HepG2 (cell line): ENCODE measurements at regions not wholly inside any gene's neighbourhood (a gene's known extent, or its start where the extent isn't known, plus 50 kb on each side); places are given as distances from the start of the nearest gene placed in this dataset.

ENCODE experiments used
- ATAC-seq: fragments of 200-7000 bp; cut with Tn5 transposase; 3 replicates; pipeline ENCODE4 v1.9.1; 2020; ENCODE audit warnings: mild to moderate bottlenecking, moderate library complexity
- BruUV-seq: library from RNA; stranded (reverse); fragments of 400-500 nt; replicated peaks from 2 replicates; lab custom pipeline; 2021; lab: Mats Ljungman, UMichigan
- CTCF ChIA-PET: fragments of 300-600 bp; formaldehyde crosslinking; extraction: SDS; loops from one replicate; lab custom pipeline; 2021; ENCODE audit warnings: low total read pairs, inconsistent platforms, low intra/inter-chr PET ratio; lab: Yijun Ruan, JAX
- POLR2A ChIA-PET: fragments of 350-600 bp; sonication (Branson Sonifier 250); formaldehyde crosslinking; loops from one replicate; lab custom pipeline; 2020; ENCODE audit warnings: antibody characterized with exemption, inconsistent platforms; lab: Yijun Ruan, JAX
- DNase-seq: peaks from one replicate; pipeline ENCODE4 v3.0.0-alpha.2; 2015; ENCODE audit warnings: low spot score
- FAIRE-seq: peaks from 3 replicates; lab custom pipeline; 2011; peaks lifted over from hg19 to GRCh38; lab: Jason Lieb, UNC
- H2AFZ ChIP-seq: one replicate; pipeline ENCODE4 v1.6.1; 2011; ENCODE audit warnings: low read length, inconsistent platforms
- H3K27ac ChIP-seq: fragments of 300-600 bp; 3 replicates; pipeline ENCODE4 v1.8.0; 2011; ENCODE audit warnings: mixed run types, mild to moderate bottlenecking, mixed read lengths, low read length, inconsistent platforms; ENCODE audit not compliant: insufficient read depth; ENCODE audit errors: extremely low read length
- H3K27me3 ChIP-seq, 2 experiments: fragments of 200-600 bp in 1 of 2; 2 replicates in 1 of 2; 3 replicates in 1 of 2; pipeline versions ENCODE4 v1.6.0 to v1.8.0; 2011; ENCODE audit warnings: low read length in 2 of 2, mild to moderate bottlenecking in 2 of 2, moderate library complexity in 2 of 2, inconsistent platforms in 1 of 2; ENCODE audit not compliant: insufficient read depth in 2 of 2, control insufficient read depth in 1 of 2
- H3K36me3 ChIP-seq, 2 experiments: fragments of 200-600 bp in 1 of 2; replicated peaks in 1 of 2; 2 replicates in 1 of 2; 3 replicates in 1 of 2; pipeline versions ENCODE4 v1.5.1 to v1.8.0; 2011; ENCODE audit warnings: low read length in 2 of 2, inconsistent platforms in 1 of 2; ENCODE audit not compliant: insufficient read depth in 2 of 2, control insufficient read depth in 1 of 2
- H3K4me1 ChIP-seq: 2 replicates; pipeline ENCODE4 v1.5.1; 2012; ENCODE audit warnings: low read length, inconsistent platforms; ENCODE audit not compliant: insufficient read depth
- H3K4me2 ChIP-seq: 2 replicates; pipeline ENCODE4 v1.6.0; 2011; ENCODE audit warnings: low read depth, low read length, inconsistent platforms
- H3K4me3 ChIP-seq, 3 experiments: fragments of 200-600 bp in 1 of 3; sonication (generic), shearing (Covaris generic) in 1 of 3; replicated peaks in 1 of 3; 2 replicates each; pipeline ENCODE4 v1.5.1; 2011 to 2016; ENCODE audit warnings: low read length in 3 of 3, inconsistent platforms in 2 of 3, low read depth in 2 of 3, mild to moderate bottlenecking in 2 of 3, control low read depth in 1 of 3, mixed read lengths in 1 of 3; ENCODE audit not compliant: insufficient read depth in 1 of 3
- H3K79me2 ChIP-seq: one replicate; pipeline ENCODE4 v1.6.1; 2011; ENCODE audit warnings: low read length, inconsistent platforms; ENCODE audit not compliant: insufficient read depth
- H3K9ac ChIP-seq: 2 replicates; pipeline ENCODE4 v1.6.0; 2011; ENCODE audit warnings: mild to moderate bottlenecking, low read depth, low read length, inconsistent platforms; ENCODE audit not compliant: insufficient read depth
- H3K9me3 ChIP-seq: 2 replicates; pipeline ENCODE4 v1.5.1; 2012; ENCODE audit warnings: mild to moderate bottlenecking, low read length
- H4K20me1 ChIP-seq: 2 replicates; pipeline ENCODE4 v1.6.0; 2011; ENCODE audit warnings: inconsistent platforms, mild to moderate bottlenecking, low read length, moderate library complexity; ENCODE audit not compliant: insufficient read depth
- BCLAF1 ChIP-seq: fragments of 450-650 bp; IDR thresholded peaks from 2 replicates; pipeline ENCODE4 v1.6.1; 2017; ENCODE audit warnings: mild to moderate bottlenecking
- CHD4 ChIP-seq: fragments of 200-600 bp; sonication (generic); IDR thresholded peaks from 2 replicates; pipeline ENCODE4 v1.7.0; 2017; ENCODE audit warnings: mild to moderate bottlenecking, low read length, borderline replicate concordance
- E2F1 ChIP-seq: sonication (generic); formaldehyde crosslinking; IDR thresholded peaks from 2 replicates; pipeline ENCODE4 v1.5.0; 2020; ENCODE audit warnings: missing genetic modification reagents
- HNRNPK ChIP-seq: fragments of 200-400 bp; formaldehyde crosslinking; IDR thresholded peaks from 2 replicates; pipeline ENCODE4 v1.6.1; 2018; ENCODE audit warnings: low read length, low read depth, moderate library complexity, mild to moderate bottlenecking; ENCODE audit not compliant: poor library complexity, severe bottlenecking
- IKZF5 ChIP-seq: IDR thresholded peaks from 2 replicates; pipeline ENCODE4 v1.6.1; 2018; ENCODE audit warnings: missing genetic modification reagents, mild to moderate bottlenecking, missing compliant biosample characterization
- KDM2A ChIP-seq: sonication (generic); formaldehyde crosslinking; IDR thresholded peaks from 2 replicates; pipeline ENCODE4 v1.4.0; 2020; ENCODE audit warnings: low read depth, missing genetic modification reagents, borderline replicate concordance
- KLF9 ChIP-seq: IDR thresholded peaks from 2 replicates; pipeline ENCODE4 v1.6.1; 2016; ENCODE audit warnings: low read depth
- NFKBIZ ChIP-seq: IDR thresholded peaks from 2 replicates; pipeline ENCODE4 v1.6.1; 2018; ENCODE audit warnings: missing genetic modification reagents, missing compliant biosample characterization
- PHF5A ChIP-seq: IDR thresholded peaks from one replicate; pipeline ENCODE4 v1.6.1; 2018; ENCODE audit warnings: low read depth, missing genetic modification reagents; ENCODE audit not compliant: unreplicated experiment
- SNRNP70 ChIP-seq: fragments of 200-400 bp; formaldehyde crosslinking; IDR thresholded peaks from 2 replicates; pipeline ENCODE4 v1.6.1; 2017; ENCODE audit warnings: mild to moderate bottlenecking, low read depth, low read length, moderate library complexity
- THRA ChIP-seq: sonication (generic); formaldehyde crosslinking; IDR thresholded peaks from 2 replicates; pipeline ENCODE4 v1.4.0; 2020; ENCODE audit warnings: missing genetic modification reagents, borderline replicate concordance
- ZBTB39 ChIP-seq: sonication (generic); formaldehyde crosslinking; IDR thresholded peaks from 2 replicates; pipeline ENCODE4 v1.5.0; 2020; ENCODE audit warnings: missing genetic modification reagents
- ZNF264 ChIP-seq: sonication (generic); formaldehyde crosslinking; IDR thresholded peaks from 2 replicates; pipeline ENCODE4 v1.4.0; 2020; ENCODE audit warnings: missing genetic modification reagents
- ZNF563 ChIP-seq: sonication (generic); formaldehyde crosslinking; IDR thresholded peaks from 2 replicates; pipeline ENCODE4 v1.8.0; 2022; ENCODE audit warnings: mild to moderate bottlenecking, moderate library complexity, missing genetic modification reagents
- ZNF782 ChIP-seq: sonication (generic); formaldehyde crosslinking; IDR thresholded peaks from 2 replicates; pipeline ENCODE4 v1.4.0; 2020; ENCODE audit warnings: missing genetic modification reagents, mild to moderate bottlenecking, borderline replicate concordance
- ZSCAN20 ChIP-seq: sonication (generic); formaldehyde crosslinking; IDR thresholded peaks from 2 replicates; pipeline ENCODE4 v1.4.0; 2020; ENCODE audit warnings: missing genetic modification reagents, mild to moderate bottlenecking, borderline replicate concordance
- ZSCAN9 ChIP-seq: IDR thresholded peaks from 2 replicates; pipeline ENCODE4 v1.6.1; 2016; ENCODE audit warnings: borderline replicate concordance
- in situ Hi-C: cut with HindIII; loops from 2 replicates; pipeline ENCODE4 v1.10.0; 2017; ENCODE audit warnings: low pct_unique_long_range_greater_than_20kb; ENCODE audit not compliant: extremely low pct_ligation_motif_present
- intact Hi-C: fragments of 100-400 bp; cut with micrococcal nuclease; formaldehyde crosslinking; loops from one replicate; pipeline ENCODE4 v1.10.0; 2022; ENCODE audit not compliant: unreplicated experiment

GRCh38 chr13:80688593-80688992 is 347.7 kb upstream of the SPRY2 start:
- Histone ChIP-seq H3K79me2 (no peaks in the 10 kb centered on the region), H3K27ac (no peak overlapping the region), H4K20me1 (no peaks in the 10 kb centered on the region), H3K27me3 (no peaks in the 10 kb centered on the region), H3K4me2 (no peak overlapping the region), H3K9ac (no peak overlapping the region), H3K4me3 (no peak overlapping the region), H3K9me3 (peaks cover 87% of the 10 kb centered on the region), H3K36me3 (no peaks in the 10 kb centered on the region), H3K4me1 (no peaks in the 10 kb centered on the region), H2AFZ (no peak overlapping the region)
- no peak for FAIRE-seq
- ChIA-PET CTCF (no interaction called here), POLR2A (no interaction called here)
- no peak for DNase-seq
- intact Hi-C loops, result no loop called here
- no TSS peak for BruUV-seq
- no peak for ATAC-seq
- in situ Hi-C loops, result no loop called here
- TF ChIP-seq ZNF563 (CRISPR knock-in tag) (no peak), NFKBIZ (CRISPR knock-in tag) (no peak), PHF5A (no peak), E2F1 (CRISPR knock-in tag) (no peak), BCLAF1 (no peak), SNRNP70 (no peak), ZNF264 (CRISPR knock-in tag) (no peak), KDM2A (CRISPR knock-in tag) (no peak), HNRNPK (no peak), ZSCAN20 (CRISPR knock-in tag) (no peak), IKZF5 (CRISPR knock-in tag) (no peak), ZSCAN9 (no peak), THRA (CRISPR knock-in tag) (no peak), ZBTB39 (no peak), ZNF782 (CRISPR knock-in tag) (no peak), KLF9 (CRISPR knock-in tag) (no peak), CHD4 (no peak)
